Tibial nerve (tissue), 4 donors: ENCODE measurements at regions not wholly inside any gene's neighbourhood (a gene's known extent, or its start where the extent isn't known, plus 50 kb on each side); places are given as distances from the start of the nearest gene placed in this dataset.

Experiments
- DNase-seq, 2 donors: peaks; one replicate each; pipeline ENCODE4 v3.0.0-alpha.2; 2019; ENCODE audit warnings: low spot score in 2 of 2
- H3K27ac ChIP-seq, 4 donors: fragments of 200-600 bp; sonication (generic) in 3 of 4; one replicate each; pipeline ENCODE4 v1.5.1; 2017 to 2019; ENCODE audit warnings: mild to moderate bottlenecking in 1 of 4
- H3K27me3 ChIP-seq, 2 donors: fragments of 200-600 bp; sonication (generic) in 1 of 2; one replicate each; pipeline versions ENCODE4 v1.5.1 to v1.6.0; 2017 to 2019
- H3K36me3 ChIP-seq, 3 donors: fragments of 200-600 bp; sonication (generic); one replicate each; pipeline ENCODE4 v1.5.1; 2018 to 2019
- H3K4me1 ChIP-seq, 4 donors: fragments of 200-600 bp; sonication (generic) in 3 of 4; one replicate each; pipeline ENCODE4 v1.5.1; 2017 to 2019
- H3K4me3 ChIP-seq, 4 donors: fragments of 200-600 bp; sonication (generic) in 3 of 4; one replicate each; pipeline ENCODE4 v1.5.1; 2017 to 2019; ENCODE audit warnings: mild to moderate bottlenecking in 1 of 4, moderate library complexity in 1 of 4
- H3K9me3 ChIP-seq, 4 donors: fragments of 200-600 bp; sonication (generic) in 3 of 4; one replicate each; pipeline ENCODE4 v1.5.1; 2017 to 2019
- EP300 ChIP-seq, 2 donors: sonication (generic); formaldehyde crosslinking; IDR thresholded peaks; one replicate each; pipeline ENCODE4 v1.6.1; 2017; ENCODE audit warnings: antibody characterized with exemption in 2 of 2, mild to moderate bottlenecking in 1 of 2
- POLR2A ChIP-seq, 2 donors: fragments of 450-650 bp; IDR thresholded peaks; one replicate each; pipeline ENCODE4 v1.6.1; 2017; ENCODE audit warnings: antibody characterized with exemption in 2 of 2, mild to moderate bottlenecking in 2 of 2, moderate library complexity in 2 of 2
- WGBS, 2 donors: methylation state at CpG; one replicate each; pipeline ENCODE4 v1.1.5; 2018; 5-methylcytosine and 5-hydroxymethylcytosine counted together
- TF ChIP-seq, protein P1 (sequence below), 5 experiments: fragments of 200-600 bp in 3 of 5; fragments of 450-650 bp in 2 of 5; sonication (generic) in 3 of 5; IDR thresholded peaks; one replicate each; pipeline ENCODE4 v1.5.1; 2016 to 2019; ENCODE audit warnings: antibody characterized with exemption in 5 of 5, mild to moderate bottlenecking in 3 of 5, moderate library complexity in 2 of 5

DNA sequence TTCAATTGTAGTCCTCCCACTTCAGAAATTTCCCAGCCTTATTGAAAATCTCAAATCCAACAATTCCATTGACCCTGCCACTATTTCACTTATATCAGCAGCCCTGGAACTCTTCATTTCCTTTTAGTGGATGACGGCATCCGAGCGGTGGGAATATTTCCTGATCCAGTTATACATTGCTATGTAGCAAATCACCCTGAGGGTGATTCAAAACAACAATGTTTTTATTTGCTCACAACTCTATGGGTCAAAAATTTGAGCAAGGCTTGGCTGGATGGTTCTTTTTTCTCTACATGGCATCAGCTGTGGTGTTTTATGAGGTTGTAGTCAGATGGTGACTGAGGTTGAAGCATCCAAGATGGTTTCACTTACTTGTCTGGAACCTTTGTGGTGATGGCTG is 70.5 kb downstream of the CHST2 start:
- no peak for DNase-seq
- Histone ChIP-seq H3K4me3 (no peak overlapping the region), H3K27me3 (no peaks in the 10 kb centered on the region), H3K36me3 (no peaks in the 10 kb centered on the region), H3K9me3 (no peaks in the 10 kb centered on the region), H3K27ac (no peak overlapping the region), H3K4me1 (no peaks in the 10 kb centered on the region)
- WGBS, 2 donors: 76 to 84% methylated on average over 3 of the region's 3 CpGs
- TF ChIP-seq POLR2A (IDR thresholded peaks at IDR 0.05) (no peak), EP300 (IDR thresholded peaks at IDR 0.05) (no peak)
- TF ChIP-seq, protein P1, sequence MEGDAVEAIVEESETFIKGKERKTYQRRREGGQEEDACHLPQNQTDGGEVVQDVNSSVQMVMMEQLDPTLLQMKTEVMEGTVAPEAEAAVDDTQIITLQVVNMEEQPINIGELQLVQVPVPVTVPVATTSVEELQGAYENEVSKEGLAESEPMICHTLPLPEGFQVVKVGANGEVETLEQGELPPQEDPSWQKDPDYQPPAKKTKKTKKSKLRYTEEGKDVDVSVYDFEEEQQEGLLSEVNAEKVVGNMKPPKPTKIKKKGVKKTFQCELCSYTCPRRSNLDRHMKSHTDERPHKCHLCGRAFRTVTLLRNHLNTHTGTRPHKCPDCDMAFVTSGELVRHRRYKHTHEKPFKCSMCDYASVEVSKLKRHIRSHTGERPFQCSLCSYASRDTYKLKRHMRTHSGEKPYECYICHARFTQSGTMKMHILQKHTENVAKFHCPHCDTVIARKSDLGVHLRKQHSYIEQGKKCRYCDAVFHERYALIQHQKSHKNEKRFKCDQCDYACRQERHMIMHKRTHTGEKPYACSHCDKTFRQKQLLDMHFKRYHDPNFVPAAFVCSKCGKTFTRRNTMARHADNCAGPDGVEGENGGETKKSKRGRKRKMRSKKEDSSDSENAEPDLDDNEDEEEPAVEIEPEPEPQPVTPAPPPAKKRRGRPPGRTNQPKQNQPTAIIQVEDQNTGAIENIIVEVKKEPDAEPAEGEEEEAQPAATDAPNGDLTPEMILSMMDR (IDR thresholded peaks at IDR 0.05): no peak

DNA sequence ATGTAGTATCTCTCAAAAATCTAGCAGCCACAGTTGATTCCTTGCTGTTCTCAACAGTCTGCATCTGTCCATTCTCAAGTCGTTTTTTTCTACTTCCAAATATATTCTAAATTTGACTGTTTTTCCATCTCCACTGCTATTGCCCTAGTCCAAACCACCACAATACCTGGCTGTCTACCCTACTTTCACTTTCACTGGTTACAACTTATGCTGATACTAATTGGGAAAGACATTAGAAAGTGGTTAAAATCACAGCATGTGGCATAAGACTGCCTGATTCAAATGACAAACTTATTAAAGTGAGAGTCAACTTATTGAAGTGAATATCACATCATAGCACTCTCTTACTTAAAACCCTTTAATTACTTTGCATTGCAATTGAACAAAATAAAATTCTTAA is 72.6 kb downstream of the CHST2 start:
- Histone ChIP-seq H3K4me3 (no peak overlapping the region), H3K9me3 (peaks cover 0 to under 1% (median 0%) of the 10 kb centered on the region in 4 donors), H3K27ac (no peak overlapping the region), H3K4me1 (no peaks in the 10 kb centered on the region), H3K27me3 (no peaks in the 10 kb centered on the region), H3K36me3 (no peaks in the 10 kb centered on the region)
- TF ChIP-seq POLR2A (IDR thresholded peaks at IDR 0.05) (no peak), EP300 (IDR thresholded peaks at IDR 0.05) (no peak)
- TF ChIP-seq, protein P1 (IDR thresholded peaks at IDR 0.05): no peak
- no peak for DNase-seq
- WGBS, 2 donors: 79 to 89% methylated on average over 1 of the region's 1 CpG

DNA sequence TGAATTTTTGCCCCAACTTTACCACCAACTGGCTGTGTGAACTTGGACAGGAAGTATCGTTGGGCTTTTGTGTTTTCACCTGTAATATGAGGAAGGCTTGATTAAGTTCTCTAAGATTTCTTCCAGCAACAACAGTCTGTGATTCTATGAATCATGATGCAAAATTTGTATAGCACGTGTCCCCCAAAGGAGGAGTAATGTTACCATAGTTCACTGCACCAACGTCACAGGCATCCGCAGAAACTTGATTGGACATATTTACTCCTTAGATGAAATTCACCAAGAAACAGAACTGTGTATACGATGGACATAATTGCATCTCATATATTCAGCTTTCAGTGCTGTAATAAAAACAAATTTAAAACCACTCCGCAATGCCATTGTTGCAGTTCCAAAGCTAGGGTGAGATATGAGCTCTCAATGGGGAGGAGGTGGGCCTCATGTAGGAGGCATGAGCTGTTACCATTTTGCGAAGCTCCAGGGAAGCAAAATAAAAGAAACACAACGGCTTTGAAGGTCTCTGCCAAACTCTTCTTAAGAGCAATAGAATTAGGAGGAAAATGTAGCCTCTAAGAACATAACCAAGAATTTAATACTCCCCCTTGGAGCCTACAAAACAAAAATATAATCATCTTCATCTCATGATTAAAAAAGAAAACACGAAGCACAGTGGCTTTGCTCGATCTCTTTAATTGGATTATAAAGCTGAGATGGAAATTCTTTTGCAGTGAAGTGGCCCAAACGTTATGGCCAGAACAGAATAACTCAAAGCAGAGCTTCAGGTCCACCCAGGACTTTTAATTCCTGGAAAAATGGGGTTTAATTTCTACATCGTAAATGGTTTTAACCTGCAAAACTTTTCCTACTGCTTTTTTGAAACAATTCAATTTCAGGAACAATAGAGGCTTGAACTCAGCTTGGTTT is 80.7 kb downstream of the CHST2 start:
- no peaks in the 10 kb centered on the region for H3K4me1 ChIP-seq
- DNase-seq: no peak
- no peak overlapping the region for H3K4me3 ChIP-seq
- 65 to 67% methylated on average over 12 of the region's 12 CpGs for WGBS, 2 donors
- no peak overlapping the region for H3K27ac ChIP-seq
- TF ChIP-seq POLR2A (IDR thresholded peaks at IDR 0.05) (no peak), EP300 (IDR thresholded peaks at IDR 0.05) (no peak)
- TF ChIP-seq, protein P1 (IDR thresholded peaks at IDR 0.05): no peak
- H3K27me3 ChIP-seq: no peaks in the 10 kb centered on the region
- H3K36me3 ChIP-seq: no peaks in the 10 kb centered on the region
- peaks cover 0 to 8% (median 0%) of the 10 kb centered on the region in 4 donors for H3K9me3 ChIP-seq

DNA sequence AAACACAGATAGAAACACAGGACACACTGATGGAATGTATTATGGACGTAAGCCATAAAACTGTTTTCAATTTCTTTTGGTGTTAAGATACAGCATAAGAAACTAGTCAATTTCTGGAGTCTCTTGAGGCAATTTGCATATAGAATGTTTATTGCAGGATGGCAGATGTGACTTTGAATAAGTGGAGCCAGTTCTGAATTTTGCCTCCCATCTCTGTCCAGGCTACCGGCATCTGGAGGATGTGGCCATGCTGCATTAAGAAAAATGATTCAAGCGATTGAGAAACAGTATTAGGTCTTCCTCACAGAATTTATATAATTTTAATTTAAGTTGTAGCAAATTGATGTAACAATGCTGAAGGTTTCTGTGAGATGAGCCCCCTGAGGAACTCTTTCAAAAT is 81.5 kb downstream of the CHST2 start:
- Histone ChIP-seq H3K27ac (no peak overlapping the region), H3K9me3 (peaks cover 0 to 8% (median 0%) of the 10 kb centered on the region in 4 donors), H3K27me3 (no peaks in the 10 kb centered on the region), H3K4me3 (no peak overlapping the region), H3K4me1 (no peaks in the 10 kb centered on the region), H3K36me3 (no peaks in the 10 kb centered on the region)
- TF ChIP-seq EP300 (IDR thresholded peaks at IDR 0.05) (no peak), POLR2A (IDR thresholded peaks at IDR 0.05) (no peak)
- DNase-seq: no peak
- 84 to 85% methylated on average over 3 of the region's 3 CpGs for WGBS, 2 donors

DNA sequence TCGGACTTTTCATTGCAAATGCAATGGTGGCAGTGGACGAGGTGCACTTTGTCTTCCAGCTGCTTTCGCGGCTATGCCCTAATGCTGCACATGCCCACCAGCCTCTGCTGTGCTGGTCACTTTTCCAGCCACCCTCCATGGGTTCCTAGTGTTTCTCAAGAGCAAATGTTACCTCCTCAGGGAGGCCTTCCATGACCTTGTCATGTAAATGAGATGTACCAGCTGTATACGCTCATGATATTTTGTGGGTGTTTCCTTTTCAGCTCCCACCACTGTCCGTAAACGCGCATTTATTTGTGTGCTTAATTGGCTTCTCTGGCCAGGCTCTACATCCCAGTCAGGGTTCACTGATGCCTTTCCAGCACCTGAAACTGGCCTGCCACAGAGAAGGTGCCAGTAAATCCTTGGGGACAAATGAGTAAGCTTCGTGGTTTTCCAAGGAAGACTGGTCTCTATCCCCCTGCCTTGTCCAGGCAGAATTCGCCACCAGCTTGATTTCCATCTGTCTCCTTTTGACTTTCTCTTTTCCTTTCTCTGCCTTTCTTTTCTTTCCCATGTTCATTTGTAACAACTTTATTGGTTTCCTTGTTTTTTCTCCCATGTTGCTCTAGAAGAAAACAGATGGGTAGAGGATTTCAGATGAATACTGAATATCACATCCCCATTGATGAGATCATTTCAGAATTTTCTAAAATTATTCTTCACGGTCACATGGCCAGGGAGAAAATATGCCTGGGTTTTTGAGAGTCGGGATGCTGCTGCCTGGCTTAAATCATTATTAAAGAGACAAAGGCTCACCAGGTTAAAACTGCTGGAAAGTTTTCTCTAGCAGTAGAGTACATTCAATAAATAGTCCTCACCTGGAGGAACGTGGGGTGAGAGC is 82.5 kb downstream of the CHST2 start:
- no peak for TF ChIP-seq POLR2A (IDR thresholded peaks at IDR 0.05)
- TF ChIP-seq EP300 (IDR thresholded peaks at IDR 0.05): no peak
- TF ChIP-seq, protein P1 (IDR thresholded peaks at IDR 0.05): no peak

More for the DNA sequence above, 82.5 kb downstream of the CHST2 start:
- H3K36me3 ChIP-seq: no peaks in the 10 kb centered on the region
- H3K27me3 ChIP-seq: no peaks in the 10 kb centered on the region
- DNase-seq: no peak
- 77 to 78% methylated on average over 13 of the region's 13 CpGs for WGBS, 2 donors
- peaks cover 0 to 8% (median 0%) of the 10 kb centered on the region in 4 donors for H3K9me3 ChIP-seq
- no peak overlapping the region for H3K27ac ChIP-seq
- no peaks in the 10 kb centered on the region for H3K4me1 ChIP-seq
- no peak overlapping the region for H3K4me3 ChIP-seq
